HG03520 (cell line): ENCODE measurements at regions not wholly inside any gene's neighbourhood (a gene's known extent, or its start where the extent isn't known, plus 50 kb on each side); places are given as distances from the start of the nearest gene placed in this dataset.

Source experiments
- ATAC-seq: cut with Tn5 transposase; IDR thresholded peaks from one replicate; pipeline ENCODE4 v1.9.1; 2021; ENCODE audit warnings: mild to moderate bottlenecking, moderate library complexity; ENCODE audit not compliant: unreplicated experiment

DNA sequence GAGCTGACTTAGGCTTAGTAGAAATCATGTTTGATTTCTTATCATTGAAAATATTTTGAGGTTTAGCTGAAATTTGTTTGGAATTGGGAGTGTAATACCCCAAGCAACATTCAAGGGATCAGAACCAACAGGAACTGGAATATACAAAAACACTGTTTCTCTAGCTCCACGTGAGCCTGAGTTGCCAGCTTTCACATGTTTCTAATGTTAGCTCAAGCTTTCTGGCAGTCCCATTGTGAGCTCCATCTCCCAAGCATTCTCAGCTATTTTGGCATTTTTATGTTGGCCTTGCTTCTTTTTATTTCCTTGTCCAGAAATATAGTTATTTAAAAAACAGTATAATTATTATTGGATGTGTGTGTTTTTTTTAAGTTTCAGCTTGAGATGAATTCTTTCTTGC, 427.1 kb upstream of the DPH6 start:
- no peak for ATAC-seq

DNA sequence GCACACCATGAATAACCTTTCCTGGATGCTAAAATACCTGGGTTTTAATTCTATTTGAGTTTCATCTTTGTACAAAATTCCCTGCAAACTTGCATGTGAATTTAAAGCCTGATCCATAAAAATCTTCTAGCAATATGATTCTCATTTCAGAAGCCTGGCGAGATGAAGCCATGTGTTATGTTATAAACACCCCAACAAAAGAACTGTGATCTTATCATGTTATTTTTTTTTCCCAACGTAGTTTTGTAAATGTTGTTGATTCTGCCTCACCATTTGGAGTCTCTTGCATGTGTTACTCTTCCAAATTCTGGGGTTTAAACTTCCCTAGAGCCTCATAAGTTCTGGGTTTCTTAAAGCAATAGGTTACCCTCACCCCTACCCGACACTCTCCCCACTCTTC, 428.1 kb upstream of the DPH6 start:
- ATAC-seq, result no peak

DNA sequence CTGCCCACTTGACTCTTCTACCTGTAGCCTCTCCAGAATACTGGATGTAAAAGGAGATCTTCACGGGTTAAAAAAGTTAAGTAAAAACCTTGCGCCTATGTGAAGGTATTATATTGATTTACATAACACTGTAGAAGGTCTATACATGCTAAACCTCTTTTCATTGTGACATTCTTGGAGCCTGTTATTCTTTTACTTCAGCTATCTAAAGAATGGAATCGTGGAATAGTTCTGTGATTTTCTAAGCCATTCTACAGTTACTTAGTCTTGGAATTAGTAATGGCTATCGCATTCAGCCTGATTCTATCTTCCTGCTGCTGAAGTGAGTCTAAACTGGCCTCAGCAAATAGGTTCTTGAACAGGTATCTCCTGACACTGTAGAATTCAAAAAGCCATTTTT, 430.0 kb upstream of the DPH6 start:
- no peak for ATAC-seq

DNA sequence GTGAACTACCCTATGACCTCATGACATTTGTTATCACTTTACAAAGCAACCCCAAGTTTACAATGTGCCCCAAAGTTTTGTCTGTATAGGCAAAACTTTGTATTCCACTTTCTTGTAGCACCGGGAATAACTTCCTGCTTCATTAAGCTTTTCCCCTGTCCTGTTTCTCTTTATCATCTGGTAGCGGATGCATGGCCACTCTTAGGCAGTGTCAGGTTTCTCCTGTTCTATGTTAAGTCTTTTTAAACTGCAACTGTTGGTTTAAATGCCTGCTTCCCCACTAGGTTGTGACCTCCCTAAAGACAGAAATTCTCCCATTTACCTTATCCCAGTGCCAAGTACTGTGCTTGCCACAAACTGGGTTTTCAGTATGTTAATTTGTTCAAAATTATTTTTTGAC, 433.6 kb upstream of the DPH6 start:
- no peak for ATAC-seq

DNA sequence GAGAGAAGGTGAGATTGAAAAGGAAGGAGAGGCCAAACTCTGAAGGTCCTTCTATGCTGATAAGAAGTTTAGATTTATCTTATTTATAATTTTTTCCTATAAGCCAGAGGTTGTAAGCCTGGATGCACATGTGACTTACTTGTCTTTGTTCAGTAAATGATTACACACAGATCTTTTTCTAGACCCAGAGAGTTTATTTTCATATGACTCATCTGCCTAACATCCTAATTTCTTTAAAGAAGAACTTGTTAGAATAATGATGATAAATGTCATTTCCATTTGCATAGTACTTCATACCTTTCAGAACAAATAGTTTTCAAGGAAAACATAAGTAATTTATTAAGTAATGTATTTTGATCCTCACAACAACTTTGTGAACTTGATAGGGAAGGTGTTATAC, 434.8 kb upstream of the DPH6 start:
- no peak for ATAC-seq

GRCh38 chr15:35986191-35986721, 440.3 kb upstream of the DPH6 start:
- no peak for ATAC-seq

- ATAC-seq, result no peak
Measured at GRCh38 chr15:35987056-35987455, 441.1 kb upstream of the DPH6 start.

DNA sequence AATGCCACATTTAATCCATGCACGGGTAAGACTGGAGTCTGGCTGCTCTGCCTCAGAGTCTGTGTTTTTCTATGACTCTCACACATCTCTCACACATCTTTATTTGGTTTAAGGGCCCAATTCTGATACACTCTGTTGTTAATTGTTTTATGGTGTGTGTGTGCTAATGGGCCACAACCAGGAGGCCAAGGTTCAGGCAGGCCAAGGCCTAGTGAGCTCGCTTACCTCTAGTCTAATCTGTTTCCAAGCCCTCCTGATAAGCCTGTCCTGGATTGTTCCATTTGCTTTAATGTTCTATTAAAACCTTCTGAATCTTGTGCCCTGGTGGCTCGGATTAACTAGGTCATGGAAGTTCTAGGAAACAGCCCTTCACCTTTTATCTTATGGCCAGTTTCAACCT, 445.4 kb upstream of the DPH6 start:
- no peak for ATAC-seq

DNA sequence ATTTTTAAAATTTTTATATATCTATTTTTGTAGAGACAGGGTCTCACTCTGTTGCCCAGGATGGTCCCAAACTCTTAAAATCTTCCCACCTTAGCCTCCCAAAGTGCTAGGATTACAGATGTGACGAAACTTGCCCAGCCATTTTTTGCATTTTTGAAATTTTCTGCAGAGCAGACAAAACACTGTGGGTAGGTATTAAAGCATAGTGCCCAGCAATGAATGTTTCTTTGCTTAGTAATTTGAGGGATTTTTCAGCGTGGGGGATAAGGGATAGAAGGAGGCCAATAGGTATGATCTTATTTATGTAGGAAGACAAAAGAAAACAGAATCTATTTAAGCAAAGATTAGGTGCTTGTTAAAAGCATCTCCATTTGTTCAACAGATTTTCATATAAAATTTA, 446.8 kb upstream of the DPH6 start:
- ATAC-seq, result no peak

GRCh38 chr15:35993196-35993595, 447.2 kb upstream of the DPH6 start:
- no peak for ATAC-seq

DNA sequence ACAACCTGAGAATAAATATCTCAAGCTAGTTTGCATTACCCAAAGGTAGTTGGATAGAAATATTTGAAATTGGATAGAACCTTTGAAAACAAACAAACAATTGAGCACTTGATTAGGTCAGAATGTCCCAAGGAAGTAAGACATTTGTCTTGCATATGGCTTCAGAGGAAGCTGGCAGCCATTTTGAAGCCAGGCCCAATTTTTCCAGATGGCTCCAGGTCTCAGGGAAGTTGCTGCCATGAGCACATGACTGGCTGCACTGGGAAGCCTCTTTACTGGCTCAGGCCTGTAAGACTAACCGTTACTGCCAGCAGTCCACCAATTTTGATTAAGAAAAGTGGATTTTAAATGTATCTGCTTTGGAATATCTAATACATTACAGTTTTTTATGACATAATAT, 448.9 kb upstream of the DPH6 start:
- no peak for ATAC-seq

DNA sequence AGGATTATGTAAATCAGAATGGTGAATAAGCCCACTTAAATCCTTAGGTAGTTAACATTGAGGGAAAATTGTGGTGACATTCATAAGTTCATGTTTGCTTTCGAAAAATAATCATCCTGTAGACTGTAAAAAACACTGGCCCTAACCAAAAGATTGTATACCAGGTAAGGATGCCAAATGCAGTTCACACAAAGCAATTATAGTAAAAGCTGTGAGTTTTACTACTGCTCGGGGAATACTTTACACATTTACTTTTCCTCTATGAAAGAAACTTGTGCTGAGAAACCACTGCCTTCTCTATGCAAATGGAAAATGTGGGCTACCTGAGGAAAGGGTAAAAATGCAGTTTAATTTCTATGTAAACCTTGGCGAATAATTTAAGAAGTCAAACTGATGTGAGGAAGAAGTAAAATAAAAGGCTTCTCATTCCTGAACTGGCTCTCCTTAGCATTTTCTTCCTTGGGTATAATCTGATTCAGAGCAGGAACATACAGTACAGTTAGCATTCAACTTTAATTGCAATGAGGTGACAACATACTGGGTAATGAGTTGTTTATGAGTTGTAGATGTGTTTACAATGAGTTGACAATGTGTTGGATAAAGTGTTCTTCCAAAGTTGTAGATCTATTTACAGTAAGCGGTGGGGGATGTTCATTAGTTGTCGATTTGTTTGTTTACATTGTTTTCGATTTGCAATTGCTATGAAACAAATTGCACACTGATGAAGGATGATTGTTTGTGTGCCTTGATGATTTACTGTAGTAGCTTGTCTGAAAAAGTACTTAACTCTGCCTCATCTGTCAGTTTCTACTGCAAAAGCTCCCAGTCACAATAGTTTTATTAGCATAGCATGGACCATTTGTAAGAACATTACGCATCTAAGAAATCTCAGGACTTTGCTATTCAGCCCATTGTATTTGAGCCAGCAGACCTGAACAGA, 453.0 kb upstream of the DPH6 start:
- no peak for ATAC-seq

DNA sequence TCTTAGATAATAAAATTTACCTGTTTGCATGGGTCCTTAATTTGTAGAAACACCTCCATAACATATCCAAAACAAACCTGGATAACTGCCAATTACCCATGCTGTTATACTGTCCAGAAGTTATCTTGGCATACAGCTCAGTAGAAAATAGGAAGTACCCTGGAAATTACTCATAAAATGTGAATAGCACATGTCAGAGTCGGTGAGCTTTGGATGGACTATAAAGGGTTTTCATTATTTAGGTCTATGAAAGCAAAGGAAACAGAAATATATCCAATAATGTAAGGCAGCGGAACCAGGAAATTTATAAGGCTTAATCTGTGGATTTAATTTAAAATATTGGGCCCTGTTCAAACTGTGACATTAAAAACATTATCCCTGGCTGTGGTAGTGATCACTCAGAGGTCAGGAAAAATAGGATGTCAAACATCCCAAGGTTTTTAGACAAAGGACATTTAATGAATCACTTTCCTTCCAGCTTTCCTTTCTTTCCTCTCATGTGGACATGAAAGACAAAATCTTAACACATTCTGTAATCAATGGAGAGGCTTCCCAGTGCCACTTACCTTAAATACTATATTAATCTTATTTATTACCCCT, 459.0 kb upstream of the DPH6 start:
- no peak for ATAC-seq

DNA sequence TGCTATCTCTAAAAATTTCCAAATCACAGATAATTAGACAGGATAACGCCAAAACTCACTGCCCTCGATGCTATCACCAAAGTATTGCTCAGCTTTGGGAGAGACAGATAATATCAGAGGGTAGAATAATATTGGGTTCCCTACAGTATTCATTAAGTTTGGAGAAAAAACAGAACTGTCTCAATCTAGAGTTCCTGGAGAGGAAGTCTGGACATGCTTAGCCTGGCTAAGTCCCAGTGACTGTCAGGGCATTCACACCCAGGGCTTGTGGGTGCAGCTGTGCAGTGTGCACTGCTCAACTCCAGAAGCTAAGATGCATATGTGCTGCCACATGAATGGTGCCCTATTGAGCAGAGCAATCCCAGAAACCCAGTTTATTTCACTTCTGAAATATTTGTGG, 459.6 kb upstream of the DPH6 start:
- no peak for ATAC-seq

GRCh38 chr15:36007699-36008098, 461.7 kb upstream of the DPH6 start:
- no peak for ATAC-seq

- ATAC-seq, result no peak
Measured at GRCh38 chr15:36008719-36009118, 462.8 kb upstream of the DPH6 start.

DNA sequence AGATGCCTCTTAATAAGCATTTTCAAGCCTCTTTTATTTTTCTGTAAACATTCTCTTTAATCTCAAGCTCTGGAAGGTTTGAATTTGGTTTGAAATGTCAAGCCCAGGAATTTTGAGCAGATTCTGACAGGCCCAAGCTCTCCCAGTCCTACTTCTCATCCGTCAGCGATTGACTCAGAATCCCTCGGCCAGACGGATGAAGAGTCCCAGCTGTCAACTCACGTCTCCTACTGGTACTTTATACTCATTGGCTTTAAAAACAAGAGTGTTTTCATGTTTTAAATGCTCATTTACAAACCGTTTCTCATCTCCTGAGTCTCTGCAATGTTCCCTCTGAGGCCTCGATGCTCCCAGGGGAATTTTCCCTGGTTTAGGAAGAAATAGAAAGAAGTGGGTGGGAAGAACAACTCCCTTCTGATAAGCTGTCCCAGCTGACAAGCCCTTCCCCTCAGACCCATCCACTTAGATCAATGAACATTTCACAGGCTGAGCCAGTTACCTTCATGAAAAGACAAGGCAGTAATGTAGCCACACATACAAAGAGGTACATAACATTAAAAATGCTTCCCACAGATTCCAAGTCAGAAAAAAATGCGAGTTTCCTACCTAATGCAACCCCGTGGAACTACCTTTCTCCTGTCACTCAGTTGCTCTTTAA, 478.2 kb upstream of the DPH6 start:
- ATAC-seq, result no peak

DNA sequence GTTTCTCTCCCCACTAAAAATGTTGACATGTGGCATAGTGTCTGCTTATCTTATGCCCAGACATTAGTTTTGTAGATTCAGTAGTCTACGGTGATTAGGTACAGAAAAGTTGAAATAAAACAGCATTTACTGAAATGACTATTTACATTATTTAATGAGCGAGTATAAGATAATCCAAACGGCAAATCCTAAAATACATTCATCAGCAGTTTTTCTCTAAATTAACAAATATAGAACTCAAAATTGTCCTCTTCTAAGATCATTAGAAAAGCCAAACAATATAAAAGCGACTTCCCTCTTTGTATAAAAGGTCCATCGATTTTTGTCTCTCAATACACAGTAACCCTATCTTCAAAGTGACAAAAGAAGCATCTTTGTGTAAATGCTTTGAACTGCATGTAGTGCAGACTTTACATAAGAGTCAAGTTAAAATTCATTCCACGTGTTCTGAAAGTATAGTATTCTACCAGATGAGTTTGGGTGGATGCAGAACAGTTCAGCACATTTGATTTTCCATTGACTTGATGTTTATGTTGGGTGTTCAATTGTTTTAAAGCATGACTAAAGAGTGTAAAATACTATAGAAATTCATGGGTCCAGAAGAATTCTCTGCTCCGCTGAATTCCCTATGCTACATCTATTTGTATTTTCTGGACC, 480.8 kb upstream of the DPH6 start:
- no peak for ATAC-seq

DNA sequence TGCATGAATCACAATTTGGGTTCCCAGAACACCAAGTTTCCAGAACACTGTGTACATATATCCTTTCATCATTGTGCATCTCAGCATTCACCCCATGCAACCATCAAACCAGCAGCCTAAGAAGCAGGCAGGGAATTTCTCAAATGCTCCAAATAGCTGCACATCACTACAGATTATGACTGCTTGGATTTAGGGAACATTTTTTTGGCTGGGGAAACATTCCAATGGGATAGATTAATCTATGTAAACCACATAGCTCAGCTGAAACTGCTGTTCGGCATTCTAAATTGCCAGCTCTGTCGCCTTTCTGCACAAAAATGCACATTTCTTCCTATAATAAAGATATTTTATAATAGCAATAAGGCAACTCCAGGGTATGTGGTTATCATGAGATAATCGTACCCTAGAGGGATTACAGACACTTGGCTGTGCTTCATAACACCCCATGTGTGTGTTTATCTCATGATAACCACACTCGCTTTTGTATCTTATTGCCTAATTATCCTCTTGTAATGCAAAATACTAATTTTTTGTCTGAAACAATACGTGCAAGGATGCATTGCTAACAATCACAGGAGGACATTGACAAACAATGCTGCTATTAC, 483.7 kb upstream of the DPH6 start:
- ATAC-seq, result no peak

DNA sequence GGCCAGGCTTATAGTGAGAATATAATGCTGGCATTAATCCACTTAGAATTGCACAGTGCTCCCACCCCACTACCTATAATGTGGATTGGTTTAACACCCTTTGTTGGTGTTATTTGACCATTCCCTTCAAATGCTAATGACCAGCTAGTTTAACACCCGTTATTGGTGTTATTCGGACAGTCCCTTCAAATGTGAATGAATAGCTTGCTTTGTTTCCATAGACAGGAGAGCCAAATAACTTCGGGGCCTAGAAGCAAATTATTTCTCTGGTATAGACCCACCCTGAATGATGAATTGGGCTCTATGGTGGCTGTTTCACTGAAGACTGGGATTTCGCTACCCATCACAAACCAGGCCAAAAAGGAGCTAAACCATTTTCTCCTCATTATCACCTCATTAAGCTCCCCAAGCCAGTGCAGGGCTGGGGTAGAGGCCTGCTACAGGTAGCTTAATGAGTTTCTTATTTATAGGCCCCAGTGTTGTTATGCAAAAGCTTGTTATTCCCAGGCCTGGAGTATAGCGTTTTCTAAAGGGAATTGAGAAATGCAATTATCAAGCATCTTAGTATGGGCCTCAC, 494.1 kb upstream of the DPH6 start:
- ATAC-seq, result no peak
